Sigmoid colon (tissue), 6 donors: ENCODE measurements at regions not wholly inside any gene's neighbourhood (a gene's known extent, or its start where the extent isn't known, plus 50 kb on each side); places are given as distances from the start of the nearest gene placed in this dataset.

Source experiments
- DNase-seq: peaks from one replicate; pipeline ENCODE4 v3.0.0-alpha.2; 2019
- H3K27ac ChIP-seq, 4 donors: fragments of 200-600 bp; sonication (generic); one replicate each; pipeline ENCODE4 v1.5.1; 2016 to 2019; ENCODE audit warnings: mild to moderate bottlenecking in 1 of 4
- H3K27me3 ChIP-seq, 3 donors: fragments of 200-600 bp; sonication (generic); one replicate each; pipeline ENCODE4 v1.5.1; 2019; ENCODE audit warnings: mild to moderate bottlenecking in 1 of 3
- H3K36me3 ChIP-seq, 4 donors: fragments of 200-600 bp; sonication (generic); one replicate each; pipeline ENCODE4 v1.5.1; 2016 to 2019
- H3K4me1 ChIP-seq, 4 donors: fragments of 200-600 bp; sonication (generic); one replicate each; pipeline ENCODE4 v1.5.1; 2017 to 2019
- H3K4me3 ChIP-seq, 4 donors: fragments of 200-600 bp; sonication (generic); one replicate each; pipeline ENCODE4 v1.5.1; 2017 to 2019; ENCODE audit warnings: mild to moderate bottlenecking in 2 of 4, moderate library complexity in 1 of 4
- H3K9me3 ChIP-seq, 4 donors: fragments of 200-600 bp in 3 of 4; sonication (generic) in 3 of 4; one replicate each; pipeline versions ENCODE4 v1.5.1 to v1.6.1; 2013 to 2019
- CTCF ChIP-seq, 4 experiments: fragments of 450-650 bp in 3 of 4; fragments of 200-600 bp in 1 of 4; IDR thresholded peaks; one replicate each; pipeline ENCODE4 v1.5.1; 2016 to 2019; ENCODE audit warnings: antibody characterized with exemption in 4 of 4, mild to moderate bottlenecking in 3 of 4, moderate library complexity in 2 of 4
- EP300 ChIP-seq, 4 donors: sonication (generic); formaldehyde crosslinking; IDR thresholded peaks; one replicate each; pipeline ENCODE4 v1.6.1; 2017; ENCODE audit warnings: antibody characterized with exemption in 4 of 4
- POLR2A ChIP-seq, 2 donors: fragments of 450-650 bp; IDR thresholded peaks; one replicate each; pipeline ENCODE4 v1.6.1; 2016; ENCODE audit warnings: antibody characterized with exemption in 2 of 2, mild to moderate bottlenecking in 2 of 2, moderate library complexity in 2 of 2
- POLR2AphosphoS5 ChIP-seq, 4 donors: sonication (generic); formaldehyde crosslinking; IDR thresholded peaks; one replicate each; pipeline ENCODE4 v1.6.1; 2017; ENCODE audit warnings: antibody characterized with exemption in 4 of 4
- WGBS, 2 donors: extraction: QIAGEN DNeasy Blood & Tissue Kit; methylation state at CpG; one replicate each; pipeline ENCODE4 v1.1.7; 2013; 5-methylcytosine and 5-hydroxymethylcytosine counted together
- intact Hi-C: fragments of 100-400 bp; cut with DNase I; formaldehyde crosslinking; loops from one replicate; pipeline ENCODE4 v1.15.1; 2023
- donor health status: healthy with polysubstance abuse.
- donor health status: healthy.

- DNase-seq = no peak
- H3K4me3 ChIP-seq = no peak overlapping the region
- 75 to 87% methylated on average over 6 of the region's 6 CpGs for WGBS, 2 donors
- TF ChIP-seq POLR2AphosphoS5 (IDR thresholded peaks at IDR 0.05) (no peak), CTCF (IDR thresholded peaks at IDR 0.05) (no peak), POLR2A (IDR thresholded peaks at IDR 0.05) (no peak), EP300 (IDR thresholded peaks at IDR 0.05) (no peak)
- no peaks in the 10 kb centered on the region for H3K36me3 ChIP-seq
- H3K4me1 ChIP-seq = peaks cover 0 to 6% (median 3%) of the 10 kb centered on the region in 4 donors
- H3K9me3 ChIP-seq = no peaks in the 10 kb centered on the region
- H3K27ac ChIP-seq = no peak overlapping the region
- intact Hi-C loops = no loop called here
- H3K27me3 ChIP-seq = no peaks in the 10 kb centered on the region
Observed at GRCh38 chr3:72015463-72015862, 230.5 kb upstream of the PROK2 start.

GRCh38 chr3:72013084-72013483 lies 228.1 kb upstream of the PROK2 start:
- Histone ChIP-seq H3K9me3 (no peaks in the 10 kb centered on the region), H3K4me3 (no peak overlapping the region), H3K4me1 (peaks cover 0 to under 1% (median 0%) of the 10 kb centered on the region in 4 donors), H3K27me3 (no peaks in the 10 kb centered on the region), H3K36me3 (no peaks in the 10 kb centered on the region), H3K27ac (no peak overlapping the region)
- no peak for TF ChIP-seq POLR2AphosphoS5 (IDR thresholded peaks at IDR 0.05)
- no peak for TF ChIP-seq CTCF (IDR thresholded peaks at IDR 0.05)
- no peak for TF ChIP-seq POLR2A (IDR thresholded peaks at IDR 0.05)
- TF ChIP-seq EP300 (IDR thresholded peaks at IDR 0.05) = no peak
- no peak for DNase-seq
- intact Hi-C loops = no loop called here
- 73 to 79% methylated on average over 5 of the region's 5 CpGs for WGBS, 2 donors

- no peak for TF ChIP-seq EP300 (IDR thresholded peaks at IDR 0.05)
- TF ChIP-seq POLR2AphosphoS5 (IDR thresholded peaks at IDR 0.05) = no peak
- no peak for TF ChIP-seq POLR2A (IDR thresholded peaks at IDR 0.05)
- TF ChIP-seq CTCF (IDR thresholded peaks at IDR 0.05) = no peak
- Histone ChIP-seq H3K27me3 (no peaks in the 10 kb centered on the region), H3K27ac (no peak overlapping the region), H3K4me3 (no peak overlapping the region), H3K4me1 (no peaks in the 10 kb centered on the region), H3K9me3 (no peaks in the 10 kb centered on the region), H3K36me3 (no peaks in the 10 kb centered on the region)
- WGBS, 2 donors = 88 to 89% methylated on average over 5 of the region's 5 CpGs
- DNase-seq = no peak
- intact Hi-C loops = no loop called here
Observed at GRCh38 chr3:72012363-72012762, 227.4 kb upstream of the PROK2 start.

GRCh38 chr3:72011485-72011884 lies 226.5 kb upstream of the PROK2 start:
- Histone ChIP-seq H3K27ac (no peak overlapping the region), H3K4me1 (no peaks in the 10 kb centered on the region), H3K9me3 (no peaks in the 10 kb centered on the region), H3K4me3 (no peak overlapping the region), H3K27me3 (no peaks in the 10 kb centered on the region), H3K36me3 (no peaks in the 10 kb centered on the region)
- intact Hi-C loops = no loop called here
- no peak for DNase-seq
- WGBS, 2 donors = 90 to 92% methylated on average over 4 of the region's 4 CpGs
- no peak for TF ChIP-seq POLR2AphosphoS5 (IDR thresholded peaks at IDR 0.05)
- TF ChIP-seq EP300 (IDR thresholded peaks at IDR 0.05) = no peak
- TF ChIP-seq POLR2A (IDR thresholded peaks at IDR 0.05) = no peak

GRCh38 chr3:72009851-72010443 lies 225.0 kb upstream of the PROK2 start:
- 83 to 88% methylated on average over 8 of the region's 8 CpGs for WGBS, 2 donors
- Histone ChIP-seq H3K4me3 (no peak overlapping the region), H3K9me3 (no peaks in the 10 kb centered on the region), H3K4me1 (no peaks in the 10 kb centered on the region), H3K27me3 (no peaks in the 10 kb centered on the region), H3K27ac (no peak overlapping the region), H3K36me3 (no peaks in the 10 kb centered on the region)
- DNase-seq = no peak
- no peak for TF ChIP-seq POLR2A (IDR thresholded peaks at IDR 0.05)
- no peak for TF ChIP-seq EP300 (IDR thresholded peaks at IDR 0.05)
- TF ChIP-seq CTCF (IDR thresholded peaks at IDR 0.05) = no peak
- no peak for TF ChIP-seq POLR2AphosphoS5 (IDR thresholded peaks at IDR 0.05)
- intact Hi-C loops = no loop called here
